ENCODE measurements at regions not wholly inside any gene's neighbourhood (a gene's known extent, or its start where the extent isn't known, plus 50 kb on each side); places are given as distances from the start of the nearest gene placed in this dataset.
"Not testable (repeated sequence)": the region's sequence is repeated elsewhere in the genome, so short reads cannot be mapped to it uniquely, and the experiment has no call there.

DNA sequence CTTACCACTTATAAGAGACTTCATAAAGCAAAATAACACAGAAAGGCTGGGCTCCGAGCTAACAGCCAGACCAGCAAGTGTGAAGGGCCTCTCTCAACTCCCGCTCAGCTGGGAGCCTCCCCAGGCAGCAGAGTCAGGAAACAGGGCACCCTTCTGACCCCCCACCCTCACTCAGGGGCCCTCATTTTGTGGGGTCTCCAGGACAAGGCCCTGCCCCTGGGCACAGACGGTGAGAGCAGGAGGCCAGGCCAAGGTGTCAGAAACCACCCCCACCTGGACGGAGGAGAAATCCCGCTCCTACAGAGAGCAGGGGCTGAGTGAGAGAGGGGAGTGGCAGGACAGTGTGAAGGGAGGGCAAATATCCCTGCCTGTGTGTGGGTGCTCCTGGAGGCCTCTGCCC lies 135.8 kb upstream of the FOXD4L5 start:
- DNase-seq (ENCODE audit: low read depth in 2 of 2): no peak

DNA sequence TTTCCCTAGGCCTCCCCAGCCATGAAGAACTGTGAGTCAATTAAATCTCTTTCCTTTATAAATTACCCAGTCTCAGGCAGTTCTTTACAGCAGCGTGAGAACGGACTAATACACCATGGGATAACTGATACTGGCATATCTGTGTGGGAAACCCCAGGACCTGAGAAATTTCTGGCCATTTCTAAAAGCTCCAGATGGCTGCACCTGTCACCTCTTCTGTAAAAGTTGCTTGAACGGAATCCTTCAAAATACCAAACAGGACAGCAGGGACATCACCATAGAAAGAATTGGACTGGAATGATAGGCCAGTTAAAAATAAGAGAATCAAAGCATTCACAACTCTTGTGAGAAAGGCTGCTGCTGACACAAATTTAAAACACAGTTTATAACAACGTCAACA lies 134.0 kb upstream of the FOXD4L5 start:
- not testable (repeated sequence) for DNase-seq (ENCODE audit: low read depth in 2 of 2)

DNA sequence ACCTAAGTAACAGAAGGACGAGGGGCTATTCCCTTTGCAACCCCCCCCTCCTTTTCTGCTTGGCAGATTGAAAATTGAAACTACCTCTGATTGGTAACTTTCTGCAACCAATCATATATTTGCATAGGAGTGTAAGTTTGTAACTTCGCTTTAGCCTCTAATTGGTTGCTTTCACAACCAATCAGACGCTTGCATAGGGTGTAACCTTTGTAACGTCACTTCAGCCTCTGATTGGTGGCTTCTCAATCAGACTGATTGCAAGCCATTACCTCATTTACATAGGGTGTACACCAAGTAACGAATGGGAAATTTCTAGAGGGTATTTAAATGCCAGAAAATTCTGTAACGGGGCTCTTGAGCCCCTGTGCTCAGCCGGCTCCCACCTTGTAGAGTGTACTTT lies 131.9 kb upstream of the FOXD4L5 start:
- DNase-seq (ENCODE audit: low read depth in 2 of 2): not testable (repeated sequence)

DNA sequence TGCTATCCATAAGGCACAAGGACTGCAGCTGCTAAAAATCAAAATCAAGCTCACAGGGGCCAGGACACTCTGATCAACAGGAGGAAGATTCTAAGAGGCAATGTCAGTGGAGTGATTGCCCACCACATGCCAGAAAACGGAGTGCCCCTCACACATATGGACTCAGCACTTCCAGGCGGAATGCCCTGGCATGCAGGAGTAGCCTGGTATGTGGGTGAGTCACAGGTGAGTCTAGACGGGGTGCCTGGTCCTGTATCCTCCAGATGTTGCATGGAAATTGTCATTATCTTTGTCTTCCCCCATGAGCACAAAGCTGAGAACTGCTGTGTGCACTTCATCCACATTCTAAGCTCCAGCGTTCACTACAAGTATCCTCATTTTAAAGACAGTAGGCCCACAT lies 129.2 kb upstream of the FOXD4L5 start:
- DNase-seq (ENCODE audit: low read depth in 2 of 2): not testable (repeated sequence)

DNA sequence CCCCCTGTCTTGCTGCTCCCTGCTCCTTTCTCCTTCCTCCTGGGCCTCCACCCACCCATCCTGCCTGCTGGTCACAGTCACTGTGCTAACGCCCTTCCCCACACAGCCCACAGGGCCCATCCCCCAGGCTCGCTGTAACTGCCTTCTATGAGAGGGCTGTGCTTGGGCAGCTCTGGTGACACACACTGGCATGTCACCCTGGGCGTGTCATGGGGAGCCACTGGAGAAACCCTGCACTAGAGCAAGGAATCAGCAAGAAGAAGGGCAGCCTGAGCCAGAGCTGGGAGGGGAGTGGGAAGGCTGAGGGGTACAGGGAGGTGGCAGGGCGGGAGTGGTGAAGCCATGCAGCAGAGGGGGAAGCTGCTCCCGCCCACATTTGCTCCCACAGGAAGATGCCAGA lies 128.4 kb upstream of the FOXD4L5 start:
- not testable (repeated sequence) for DNase-seq (ENCODE audit: low read depth in 2 of 2)

DNA sequence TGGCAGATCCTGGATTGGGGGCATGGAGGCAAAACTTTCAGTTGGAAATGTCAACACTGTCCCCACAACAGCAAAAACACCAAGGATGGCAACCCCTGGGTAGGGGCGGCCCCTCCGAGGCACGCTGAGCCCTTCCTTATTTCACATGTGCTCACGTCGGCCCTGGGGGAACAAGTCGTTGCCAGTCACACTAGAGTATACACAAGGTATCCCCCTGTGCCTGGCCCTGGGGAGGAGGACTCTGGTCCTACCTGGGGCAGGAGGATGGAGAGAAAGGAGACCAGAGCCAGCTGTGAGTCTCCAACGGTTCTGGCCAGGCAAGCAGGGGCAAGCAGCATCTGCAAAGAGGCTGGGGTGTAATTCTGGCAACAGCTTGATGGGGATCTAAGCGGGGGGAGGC lies 126.9 kb upstream of the FOXD4L5 start:
- no peak for DNase-seq (ENCODE audit: low read depth in 2 of 2)

DNA sequence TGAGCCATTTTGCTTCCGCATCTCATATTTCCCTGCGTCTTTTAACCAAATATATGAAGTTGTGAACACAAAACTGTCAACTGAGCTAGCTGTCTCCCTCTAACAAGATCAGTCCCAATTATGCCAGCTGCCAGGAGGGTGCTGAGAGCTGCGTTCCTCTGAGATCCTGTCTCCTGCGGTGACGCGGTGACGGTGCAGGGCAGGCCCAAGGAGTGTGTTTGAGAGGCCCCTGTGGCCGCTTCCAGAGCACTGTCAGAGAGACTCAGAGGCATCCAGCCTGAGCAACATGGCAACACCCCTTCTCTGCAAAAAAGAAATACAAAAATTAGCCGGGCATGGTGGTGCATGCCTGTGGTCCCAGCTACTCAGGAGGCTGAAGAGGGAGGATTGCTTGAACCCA lies 126.3 kb upstream of the FOXD4L5 start:
- no peak for DNase-seq (ENCODE audit: low read depth in 2 of 2)

DNA sequence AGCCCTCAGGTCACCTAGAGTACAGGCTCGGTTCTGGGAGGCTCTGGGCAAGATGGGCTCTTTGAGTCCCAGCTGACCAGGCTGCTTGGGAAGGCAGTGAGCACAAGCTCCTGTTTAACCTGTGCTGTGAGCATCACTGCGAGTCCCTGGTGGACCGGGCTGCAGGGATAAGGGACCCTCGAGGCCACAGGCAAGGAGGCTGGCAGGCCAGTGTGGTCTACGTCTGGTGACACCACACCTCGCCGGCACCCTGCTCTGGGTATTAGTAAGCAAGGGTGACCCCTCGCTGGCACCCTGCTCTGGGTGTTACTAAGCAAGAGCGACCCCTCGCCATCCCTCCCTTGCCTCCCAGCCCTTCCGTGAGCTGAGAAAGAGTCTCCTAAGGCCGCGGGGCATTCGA lies 125.9 kb upstream of the FOXD4L5 start:
- DNase-seq (ENCODE audit: low read depth in 2 of 2): no peak

DNA sequence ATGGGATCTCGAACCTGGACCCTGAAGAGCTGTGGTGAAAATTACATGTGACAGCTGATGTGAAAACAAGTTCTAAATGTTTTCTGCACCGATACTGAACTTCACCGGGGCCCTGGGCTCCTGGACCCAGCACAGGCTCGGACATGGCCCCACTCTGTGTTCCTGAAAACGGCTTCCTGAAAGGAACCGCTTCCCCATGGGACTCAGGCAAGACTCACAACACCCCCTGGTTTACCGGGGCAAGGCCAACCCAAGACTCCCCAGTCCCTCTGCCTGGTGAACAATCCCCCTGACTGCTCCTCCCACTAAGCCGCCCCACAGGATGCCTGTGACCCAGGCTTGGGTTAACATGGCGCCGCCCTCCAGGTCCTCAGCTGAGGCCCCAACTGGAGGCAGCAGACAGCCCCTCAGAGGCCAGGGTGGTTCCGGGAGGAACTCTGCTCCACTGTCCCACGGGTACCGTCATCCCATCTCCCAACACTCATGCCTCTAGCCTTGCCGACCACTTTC lies 124.5 kb upstream of the FOXD4L5 start:
- DNase-seq (ENCODE audit: low read depth in 2 of 2): no peak

DNA sequence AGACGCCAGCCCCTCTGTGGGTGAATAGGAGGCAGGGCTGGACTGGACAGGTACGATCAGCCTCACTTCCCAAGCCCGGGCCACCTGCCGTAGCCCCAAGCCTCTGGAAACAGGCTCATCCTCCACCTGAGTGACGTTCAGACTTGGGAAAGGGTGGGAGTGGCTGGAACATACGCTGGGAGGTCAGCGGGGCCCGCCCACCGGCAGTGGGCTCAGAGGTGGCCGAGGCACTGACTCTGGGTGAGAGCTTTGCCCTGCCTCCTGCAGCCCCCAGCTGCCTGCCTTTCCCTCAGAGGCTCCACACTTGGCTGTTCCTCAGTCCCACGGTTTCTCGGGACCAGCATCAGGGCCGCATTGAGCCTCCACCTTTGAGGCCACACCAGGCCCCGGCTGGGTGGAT lies 123.8 kb upstream of the FOXD4L5 start:
- not testable (repeated sequence) for DNase-seq (ENCODE audit: low read depth in 2 of 2)

DNA sequence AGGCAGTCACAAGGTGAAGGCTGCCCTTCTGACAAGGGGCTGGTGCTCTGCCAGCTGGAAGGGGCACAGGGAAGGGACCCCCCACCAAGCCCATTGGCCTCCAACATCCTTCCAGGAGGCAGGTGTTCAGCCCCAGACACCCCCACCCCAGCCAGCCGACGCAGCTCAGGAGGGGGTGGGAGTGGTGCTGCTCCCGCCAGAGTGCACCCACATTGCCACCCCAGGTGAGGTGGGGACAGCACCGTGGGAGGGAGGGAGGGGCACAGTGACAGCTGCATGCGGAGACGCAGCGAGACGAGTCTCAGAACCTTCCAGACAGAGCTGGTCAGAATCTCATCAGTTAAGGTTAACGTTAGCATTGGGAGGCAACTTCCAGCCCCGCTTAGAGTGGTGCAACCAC lies 121.6 kb upstream of the FOXD4L5 start:
- not testable (repeated sequence) for DNase-seq (ENCODE audit: low read depth in 2 of 2)

DNA sequence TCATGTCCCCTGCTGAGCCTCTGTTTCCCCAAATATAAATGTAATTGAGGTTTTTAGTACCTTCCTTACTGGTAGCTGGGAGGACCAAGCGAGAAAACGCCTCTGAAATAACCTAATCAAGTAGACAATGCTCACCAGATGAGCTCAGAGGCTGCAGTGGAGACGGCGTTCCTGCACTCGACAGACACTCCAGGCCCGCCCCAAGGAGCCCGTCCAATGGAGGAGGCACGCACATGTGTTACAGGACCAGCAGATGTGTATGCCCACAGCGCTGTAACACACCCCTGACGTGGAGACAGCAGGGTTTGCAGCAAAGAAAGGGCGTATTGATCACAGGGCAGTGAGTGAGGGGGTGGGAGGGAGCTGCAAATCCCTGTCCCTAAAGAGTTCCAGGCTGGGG lies 120.8 kb upstream of the FOXD4L5 start:
- DNase-seq (ENCODE audit: low read depth in 2 of 2): not testable (repeated sequence)

DNA sequence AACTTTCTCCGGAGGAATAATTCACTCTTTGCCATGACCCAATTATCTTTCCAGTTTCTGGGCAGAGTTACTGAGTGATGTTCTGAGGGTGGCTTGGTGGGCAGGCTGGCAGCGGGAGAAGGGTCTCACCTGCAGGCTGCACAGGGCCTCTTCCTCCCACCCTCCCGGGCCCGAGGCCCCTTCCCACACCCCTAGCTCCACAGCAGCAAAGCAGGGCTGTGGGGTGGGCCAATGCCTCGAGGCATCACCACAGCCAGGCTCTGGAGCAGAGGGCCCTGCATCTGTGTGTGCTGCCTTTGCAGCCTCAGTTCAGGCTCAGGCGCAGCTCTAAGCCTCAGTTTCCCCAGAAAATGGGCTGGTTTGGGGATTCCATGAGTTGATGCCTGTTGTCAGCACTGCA lies 120.2 kb upstream of the FOXD4L5 start:
- DNase-seq (ENCODE audit: low read depth in 2 of 2): no peak

DNA sequence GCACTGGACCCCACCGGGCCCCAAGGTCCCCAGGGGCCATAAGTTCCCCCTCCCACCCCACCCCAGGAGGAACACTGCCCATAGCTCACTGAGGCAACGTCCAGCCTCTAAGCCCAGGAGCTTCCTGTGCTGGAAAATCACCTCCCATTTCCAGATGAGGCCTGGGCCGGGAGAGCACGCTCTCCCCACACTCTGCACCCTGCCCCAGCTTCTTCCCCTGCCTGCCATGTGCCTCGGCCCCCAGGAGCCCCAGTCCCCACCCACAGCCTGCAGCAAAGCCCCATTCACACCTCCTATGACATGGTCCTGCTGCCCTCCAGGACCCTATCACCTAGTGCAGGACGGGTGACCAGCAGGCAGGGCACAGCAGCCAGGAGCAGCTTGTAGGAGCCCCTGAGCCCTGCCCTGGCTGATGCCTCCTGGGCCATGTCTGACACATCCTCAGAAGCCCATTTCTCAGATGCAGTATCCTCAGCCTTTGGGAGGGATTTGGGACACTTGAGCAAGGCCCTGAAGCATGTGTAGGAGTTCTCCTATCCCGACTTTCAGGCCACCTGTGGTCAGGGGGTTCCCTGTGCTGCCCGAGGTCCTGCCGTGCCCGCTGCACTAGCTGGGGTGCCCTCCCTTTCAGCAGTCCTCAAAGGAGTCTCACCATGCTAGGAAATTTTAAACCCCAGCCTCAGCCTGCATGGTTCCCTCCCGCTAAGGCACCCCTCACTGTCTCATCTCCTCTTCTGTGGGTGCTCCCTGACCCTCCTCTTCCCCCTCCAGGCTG lies 119.4 kb upstream of the FOXD4L5 start:
- no peak for DNase-seq (ENCODE audit: low read depth in 2 of 2)

DNA sequence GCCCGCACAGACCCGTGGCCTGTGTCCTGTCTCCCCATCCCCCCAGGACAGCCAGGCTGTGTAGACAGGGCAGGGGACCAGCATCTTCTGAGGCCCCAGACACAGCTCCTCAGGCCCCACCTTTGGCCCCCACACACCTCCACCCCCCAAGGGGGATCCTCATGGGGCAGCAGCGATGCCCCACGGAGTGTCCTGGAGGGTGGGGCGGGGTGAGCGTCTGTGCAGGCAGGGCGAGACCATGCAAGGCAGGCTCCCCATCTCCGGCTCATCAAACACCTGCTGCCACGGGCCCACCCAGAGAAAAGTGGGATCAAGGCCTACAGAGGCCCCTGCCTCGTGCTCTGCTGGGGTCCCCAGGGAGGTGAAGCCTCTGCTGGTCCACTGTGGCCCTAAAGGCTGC lies 118.7 kb upstream of the FOXD4L5 start:
- no peak for DNase-seq (ENCODE audit: low read depth in 2 of 2)

DNA sequence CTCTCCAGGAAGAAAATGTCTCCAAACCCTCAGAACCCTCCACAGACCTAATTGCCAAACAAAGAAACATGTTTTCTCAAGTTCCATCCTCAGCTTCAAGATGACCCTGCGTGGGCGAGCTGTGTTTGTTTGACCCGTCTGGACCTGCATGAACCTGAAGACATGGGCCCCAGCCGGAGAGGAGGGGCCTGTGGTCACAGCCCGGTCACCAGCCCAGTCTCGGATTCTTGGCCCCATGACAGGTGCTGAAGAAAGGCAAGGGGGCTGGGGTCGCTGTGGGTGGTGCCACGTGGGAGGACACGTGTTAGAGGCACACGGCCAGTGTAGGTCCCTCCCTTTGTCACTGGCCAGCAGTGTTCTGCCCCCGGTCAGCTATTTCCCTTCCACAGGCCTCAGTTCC lies 118.1 kb upstream of the FOXD4L5 start:
- not testable (repeated sequence) for DNase-seq (ENCODE audit: low read depth in 2 of 2)

DNA sequence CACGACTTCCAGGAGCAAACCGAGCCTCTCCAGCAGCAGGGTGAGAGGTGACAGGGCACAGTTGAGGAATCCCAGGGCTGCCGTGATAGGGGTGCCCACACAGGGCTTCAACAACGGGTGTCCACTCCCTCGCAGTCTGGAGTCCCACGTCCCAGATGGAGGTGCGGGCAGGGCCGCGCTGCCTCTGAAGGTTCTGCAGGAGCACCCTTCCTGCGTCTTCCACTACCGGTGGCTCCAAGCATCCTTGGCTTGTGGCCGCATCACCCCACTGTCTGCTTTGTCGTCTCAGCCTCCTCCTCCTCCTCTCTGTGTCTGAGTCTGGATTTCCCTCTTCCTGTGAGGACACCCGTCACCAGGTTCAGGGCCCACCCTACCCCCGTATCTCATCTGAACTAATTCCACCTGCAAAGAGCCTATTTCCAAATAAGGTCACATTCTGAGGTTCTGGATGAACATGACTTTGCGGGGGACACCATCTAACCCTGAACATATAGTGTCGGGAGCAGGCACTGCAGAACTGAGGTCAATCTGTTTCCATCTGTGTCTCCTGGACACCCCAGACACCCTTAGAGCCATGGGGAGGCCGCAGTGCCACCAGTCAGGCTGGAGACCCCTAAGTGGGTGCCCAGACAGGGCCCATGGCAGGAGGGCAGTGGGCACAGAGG lies 117.3 kb upstream of the FOXD4L5 start:
- not testable (repeated sequence) for DNase-seq (ENCODE audit: low read depth in 2 of 2)

DNA sequence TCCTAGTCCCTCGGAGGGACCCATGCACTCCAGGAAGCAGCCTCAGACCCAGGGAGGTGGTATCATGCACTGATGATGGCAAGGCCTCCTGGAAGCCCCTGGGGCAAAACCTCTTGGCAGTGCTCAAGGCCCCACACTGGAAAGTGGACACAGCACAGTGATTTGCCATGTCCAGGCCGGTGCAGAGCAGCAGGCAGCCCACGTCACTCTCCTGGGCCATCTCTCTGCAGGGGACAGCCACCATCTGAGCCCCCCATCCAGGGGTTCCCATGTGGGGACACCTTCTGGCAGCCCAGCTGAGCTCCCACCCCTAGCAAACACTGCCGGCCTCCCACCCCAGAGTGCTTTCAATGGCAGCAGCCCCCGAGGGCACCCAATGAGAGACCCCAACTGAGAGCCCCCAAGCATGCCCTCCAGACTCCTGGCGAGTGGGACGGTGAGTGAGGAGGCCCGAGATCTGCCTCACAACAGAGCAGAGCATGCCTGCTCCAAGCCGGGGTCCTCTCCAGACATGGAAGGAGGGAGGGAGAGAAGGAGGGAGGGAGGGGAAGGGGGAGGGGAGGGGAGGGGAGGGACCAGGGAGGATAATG lies 116.5 kb upstream of the FOXD4L5 start:
- not testable (repeated sequence) for DNase-seq (ENCODE audit: low read depth in 2 of 2)

DNA sequence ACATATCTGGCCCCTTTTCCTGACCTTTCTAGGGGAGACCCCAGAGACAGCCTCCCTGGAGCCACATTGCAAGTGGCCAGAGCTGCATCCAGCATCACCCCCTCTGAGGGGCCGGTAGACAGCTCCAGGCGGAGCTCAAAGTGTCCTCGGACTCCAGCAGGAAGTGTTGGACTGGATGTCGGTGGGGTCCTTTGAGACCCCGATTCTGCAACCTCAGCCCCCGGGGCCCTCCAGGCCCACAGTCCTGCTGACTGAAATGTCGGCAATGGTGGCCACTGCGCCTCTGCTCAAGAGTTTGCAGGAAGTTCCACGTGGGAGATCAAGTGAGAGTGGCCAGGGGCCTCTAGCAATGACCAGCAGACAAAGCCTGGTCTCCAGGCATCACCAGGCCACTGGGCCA lies 115.9 kb upstream of the FOXD4L5 start:
- DNase-seq (ENCODE audit: low read depth in 2 of 2): no peak

DNA sequence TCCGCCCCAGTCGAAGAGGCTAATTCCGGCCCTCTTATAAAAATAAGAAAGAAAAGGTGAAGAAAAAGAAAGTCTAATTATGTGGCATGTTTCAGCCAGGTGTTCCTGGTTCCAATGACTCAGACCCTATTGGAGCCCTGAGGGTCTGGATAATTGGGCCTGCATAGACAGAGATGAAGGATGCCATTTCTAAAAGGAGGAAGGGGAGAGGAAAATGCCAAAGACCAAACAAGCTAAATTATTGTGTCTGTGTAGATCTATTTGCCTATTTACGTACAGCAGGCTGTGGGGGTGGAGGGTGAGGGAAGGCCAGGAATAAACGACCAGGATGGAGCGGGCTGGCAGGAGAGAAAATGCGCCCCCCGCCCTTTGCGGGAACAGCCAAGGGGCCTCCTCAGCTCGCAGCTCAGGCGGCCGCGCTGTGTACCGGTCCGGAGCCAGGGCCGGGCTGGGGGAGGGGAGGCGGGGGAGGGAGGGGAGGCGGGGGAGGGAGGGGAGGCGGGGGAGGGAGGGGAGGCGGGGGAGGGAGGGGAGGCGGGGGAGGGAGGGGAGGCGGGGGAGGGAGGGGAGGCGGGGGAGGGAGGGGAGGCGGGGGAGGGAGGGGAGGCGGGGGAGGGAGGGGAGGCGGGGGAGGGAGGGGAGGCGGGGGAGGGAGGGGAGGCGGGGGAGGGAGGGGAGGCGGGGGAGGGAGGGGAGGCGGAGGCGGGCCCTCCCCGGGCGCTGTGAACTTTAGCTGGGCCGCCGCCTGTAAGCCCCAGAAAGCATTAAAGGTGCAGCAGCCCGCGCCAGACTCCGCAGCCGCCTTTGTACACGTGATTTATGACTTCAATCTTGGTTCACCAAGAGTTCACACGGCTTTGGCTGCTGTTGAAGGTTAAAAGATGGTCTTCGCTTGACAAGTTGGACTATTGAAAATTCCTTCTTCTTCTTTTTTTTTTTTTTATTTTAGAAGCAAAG lies 113.0 kb upstream of the FOXD4L5 start:
- DNase-seq (ENCODE audit: low read depth in 2 of 2): not testable (repeated sequence)

DNA sequence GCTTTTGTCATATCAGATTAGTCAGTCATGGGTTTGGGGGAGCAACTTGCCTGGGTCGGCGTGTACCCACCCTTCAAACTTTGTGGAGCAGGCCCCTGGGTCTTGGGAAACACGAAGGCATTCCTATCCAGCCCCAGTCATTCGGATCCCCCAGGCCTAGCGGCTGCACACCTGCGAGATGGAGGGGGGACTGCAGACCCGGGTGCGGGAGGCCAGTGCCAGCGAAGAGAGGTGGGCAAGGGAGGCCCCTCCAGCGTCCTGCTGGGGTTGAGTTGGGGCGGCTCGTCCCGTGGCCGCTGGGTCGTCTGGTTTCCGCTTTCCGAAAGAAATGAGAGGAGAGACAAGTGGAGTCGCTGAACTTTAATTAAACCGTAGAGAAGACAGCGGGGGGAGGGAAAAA lies 112.2 kb upstream of the FOXD4L5 start:
- DNase-seq (ENCODE audit: low read depth in 2 of 2): not testable (repeated sequence)

DNA sequence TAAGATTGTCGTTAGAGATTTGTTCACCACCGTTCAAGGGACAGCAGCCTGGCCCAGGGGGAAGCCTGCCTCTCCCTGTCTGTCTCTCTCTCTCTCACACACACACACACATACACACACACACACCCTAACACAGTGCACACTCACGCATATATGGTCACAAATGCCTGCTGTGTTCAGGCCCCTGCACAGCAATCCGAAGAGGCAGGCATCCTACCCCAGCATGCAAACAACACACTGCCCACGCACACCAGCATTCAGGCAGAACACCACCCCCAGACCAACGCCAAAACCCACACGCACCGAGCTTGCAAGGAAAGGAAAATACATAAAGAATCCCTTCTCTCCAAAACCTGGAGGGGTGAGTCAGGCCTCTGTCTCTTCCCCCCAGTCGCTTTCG lies 111.6 kb upstream of the FOXD4L5 start:
- not testable (repeated sequence) for DNase-seq (ENCODE audit: low read depth in 2 of 2)
